ENCODE measurements at regions not wholly inside any gene's neighbourhood (a gene's known extent, or its start where the extent isn't known, plus 50 kb on each side); places are given as distances from the start of the nearest gene placed in this dataset.

GRCh38 chr6:27091661-27092315 lies 155.7 kb upstream of the PRSS16 start:
- no peaks in the 10 kb centered on the region for H3K36me3 ChIP-seq (ENCODE audit: low read depth)
- H3K27ac ChIP-seq, result peak overlapping the region; percentile 8; the same call in 1 of the 2 replicates
- H3K9me2 ChIP-seq (ENCODE audit: insufficient read depth), result no peaks in the 10 kb centered on the region
- H3K9ac ChIP-seq, result peak overlapping the region; percentile 43
- H2AFZ ChIP-seq, result peak overlapping the region; percentile 56
- no peaks in the 10 kb centered on the region for H3K27me3 ChIP-seq (replicated peaks; ENCODE audit: insufficient read depth)
- H3K4me2 ChIP-seq (ENCODE audit: unreplicated experiment), result peak overlapping the region; percentile 84
- WGBS, 2 experiments (ENCODE audit: low coverage in 1 of 2, low lambda C conversion rate in 2 of 2, missing lambda C conversion rate in 2 of 2), result 1 to 2% methylated on average over 27 of the region's 27 CpGs
- no peaks in the 10 kb centered on the region for H3K79me2 ChIP-seq (ENCODE audit: insufficient read depth)
- TF ChIP-seq EZH2phosphoT487 (IDR thresholded peaks at IDR 0.05; ENCODE audit: insufficient read depth, low read depth) (no peak), EZH2 (IDR thresholded peaks at IDR 0.05; ENCODE audit: insufficient read depth, poor library complexity, severe bottlenecking) (no peak)
- peak overlapping the region; percentile 63 for H3K4me3 ChIP-seq
- DNase-seq, result peak; percentile 92
- no peaks in the 10 kb centered on the region for H3K4me1 ChIP-seq (ENCODE audit: insufficient read depth)
- in situ Hi-C loops (cut with MboI), result no loop called here
- H4K20me1 ChIP-seq (ENCODE audit: insufficient read depth), result no peaks in the 10 kb centered on the region
- H3F3A ChIP-seq (ENCODE audit: insufficient read depth), result peaks cover 24% of the 10 kb centered on the region
- no peaks in the 10 kb centered on the region for H3K9me3 ChIP-seq (ENCODE audit: low read depth)

DNA sequence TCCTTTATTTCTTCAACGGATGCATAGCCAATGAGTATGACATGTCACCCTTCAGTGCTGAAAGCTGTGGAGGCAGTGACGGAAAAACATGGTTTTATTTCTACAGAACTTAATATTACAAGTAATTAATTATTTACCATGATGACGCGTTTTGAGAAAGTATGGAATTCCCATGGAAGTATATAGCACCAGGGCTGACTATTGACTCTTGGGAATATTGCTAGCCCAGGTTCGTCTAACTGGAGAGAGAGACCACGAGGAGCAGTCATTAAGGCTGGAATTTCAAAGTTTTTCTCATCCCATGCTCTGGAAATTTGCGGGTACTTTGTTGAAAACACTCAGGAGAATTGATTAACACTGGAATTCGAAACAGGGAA lies 155.2 kb upstream of the PRSS16 start:
- Histone ChIP-seq H3K9ac (peak overlapping the region; percentile 43), H3K9me2 (ENCODE audit: insufficient read depth) (no peaks in the 10 kb centered on the region), H2AFZ (peak overlapping the region; percentile 56), H3K27ac (peak overlapping the region; percentile 8; the same call in 1 of the 2 replicates), H3K4me2 (ENCODE audit: unreplicated experiment) (peak overlapping the region; percentile 84), H3K4me3 (peak overlapping the region; percentile 63), H3K27me3 (replicated peaks; ENCODE audit: insufficient read depth) (no peaks in the 10 kb centered on the region), H3K4me1 (ENCODE audit: insufficient read depth) (no peaks in the 10 kb centered on the region), H3K79me2 (ENCODE audit: insufficient read depth) (no peaks in the 10 kb centered on the region), H3K36me3 (ENCODE audit: low read depth) (no peaks in the 10 kb centered on the region), H3F3A (ENCODE audit: insufficient read depth) (peaks cover 24% of the 10 kb centered on the region), H4K20me1 (ENCODE audit: insufficient read depth) (no peaks in the 10 kb centered on the region), H3K9me3 (ENCODE audit: low read depth) (no peaks in the 10 kb centered on the region)
- 38 to 45% methylated on average over 8 of the region's 8 CpGs for WGBS, 2 experiments (ENCODE audit: low coverage in 1 of 2, low lambda C conversion rate in 2 of 2, missing lambda C conversion rate in 2 of 2)
- no peak for DNase-seq
- in situ Hi-C loops (cut with MboI), result no loop called here
- TF ChIP-seq EZH2 (IDR thresholded peaks at IDR 0.05; ENCODE audit: insufficient read depth, poor library complexity, severe bottlenecking), result no peak

DNA sequence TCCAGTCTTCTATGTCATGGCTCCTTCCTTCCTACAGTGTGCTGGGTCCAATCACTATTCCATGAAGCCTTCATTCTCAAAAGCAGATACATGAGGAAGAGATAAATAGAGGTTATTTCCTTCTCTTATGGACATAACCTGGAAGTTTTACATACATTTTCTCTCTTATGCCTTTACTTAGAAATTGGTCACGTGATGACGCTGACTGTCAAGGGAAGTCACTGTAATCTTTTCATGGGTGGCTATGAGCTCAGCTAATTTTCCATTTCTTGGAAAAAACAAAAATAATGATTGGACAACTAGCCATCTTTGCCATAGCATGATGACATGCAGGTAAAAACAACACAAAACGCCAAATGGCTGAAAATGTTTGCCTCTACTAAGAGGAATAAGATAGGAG lies 151.6 kb upstream of the PRSS16 start:
- H3K36me3 ChIP-seq (ENCODE audit: low read depth), result no peaks in the 10 kb centered on the region
- in situ Hi-C loops (cut with MboI), result no loop called here

DNA sequence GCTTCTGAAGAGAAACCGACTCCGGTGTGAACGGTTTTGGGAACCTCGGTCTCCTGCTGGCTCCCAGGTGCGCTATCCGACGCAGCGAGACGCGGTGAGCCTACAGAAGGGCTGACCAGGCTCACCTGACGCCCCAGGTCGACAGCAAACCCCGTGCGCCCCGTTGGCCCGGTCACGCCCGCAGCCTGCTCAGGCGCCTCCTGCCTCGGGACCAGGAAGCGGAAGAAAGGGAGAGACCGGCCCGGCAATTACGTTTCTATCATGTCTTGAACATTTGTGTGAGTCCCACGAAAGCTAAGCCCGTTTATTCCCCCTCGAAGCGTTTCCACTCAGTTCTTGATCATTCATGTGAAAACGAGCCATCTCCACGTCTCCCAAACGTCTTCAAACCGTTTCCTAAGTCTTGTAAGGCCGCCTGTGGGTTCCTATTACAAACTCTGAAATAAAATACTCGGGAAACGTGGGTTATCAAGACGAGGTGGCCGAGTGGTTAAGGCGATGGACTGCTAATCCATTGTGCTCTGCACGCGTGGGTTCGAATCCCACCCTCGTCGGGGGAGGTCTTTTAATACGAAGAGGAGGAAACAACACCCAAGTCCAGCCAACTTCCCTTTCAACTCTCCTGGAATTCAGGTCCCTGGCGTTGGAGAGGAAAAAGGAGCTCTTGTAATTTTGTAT lies 150.5 kb upstream of the PRSS16 start:
- H3K9ac ChIP-seq, result peak overlapping the region; percentile 74
- no peaks in the 10 kb centered on the region for H3K79me2 ChIP-seq (ENCODE audit: insufficient read depth)
- peak; percentile 63 for DNase-seq
- peak overlapping the region; percentile 81 for H3K4me3 ChIP-seq
- 2% methylated on average over 45 of the region's 45 CpGs for WGBS, 2 experiments (ENCODE audit: low coverage in 1 of 2, low lambda C conversion rate in 2 of 2, missing lambda C conversion rate in 2 of 2)
- no peak overlapping the region for H3K27ac ChIP-seq
- H3F3A ChIP-seq (ENCODE audit: insufficient read depth), result peaks cover 15% of the 10 kb centered on the region; the same call in 1 of the 2 replicates
- no peaks in the 10 kb centered on the region for H3K9me2 ChIP-seq (ENCODE audit: insufficient read depth)
- H3K4me1 ChIP-seq (ENCODE audit: insufficient read depth), result no peaks in the 10 kb centered on the region
- no peaks in the 10 kb centered on the region for H3K9me3 ChIP-seq (ENCODE audit: low read depth)
- no peaks in the 10 kb centered on the region for H3K36me3 ChIP-seq (ENCODE audit: low read depth)
- in situ Hi-C loops (cut with MboI), result no loop called here
- no peaks in the 10 kb centered on the region for H4K20me1 ChIP-seq (ENCODE audit: insufficient read depth)
- peak overlapping the region; percentile 95 for H2AFZ ChIP-seq
- H3K4me2 ChIP-seq (ENCODE audit: unreplicated experiment), result peak overlapping the region; percentile 79
- no peaks in the 10 kb centered on the region for H3K27me3 ChIP-seq (replicated peaks; ENCODE audit: insufficient read depth)
- TF ChIP-seq EZH2phosphoT487 (IDR thresholded peaks at IDR 0.05; ENCODE audit: insufficient read depth, low read depth) (no peak), EZH2 (IDR thresholded peaks at IDR 0.05; ENCODE audit: insufficient read depth, poor library complexity, severe bottlenecking) (no peak)

More for the DNA sequence above, 151.6 kb upstream of the PRSS16 start:
- peaks cover 22% of the 10 kb centered on the region for H3F3A ChIP-seq (ENCODE audit: insufficient read depth)
- H3K27ac ChIP-seq, result no peak overlapping the region
- H3K9me3 ChIP-seq (ENCODE audit: low read depth), result no peaks in the 10 kb centered on the region
- no peaks in the 10 kb centered on the region for H4K20me1 ChIP-seq (ENCODE audit: insufficient read depth)
- no peaks in the 10 kb centered on the region for H3K27me3 ChIP-seq (replicated peaks; ENCODE audit: insufficient read depth)
- DNase-seq, result no peak
- H3K9me2 ChIP-seq (ENCODE audit: insufficient read depth), result no peaks in the 10 kb centered on the region
- H3K4me2 ChIP-seq (ENCODE audit: unreplicated experiment), result no peak overlapping the region
- WGBS, 2 experiments (ENCODE audit: low coverage in 1 of 2, low lambda C conversion rate in 2 of 2, missing lambda C conversion rate in 2 of 2), result 94 to 98% methylated on average over 3 of the region's 3 CpGs
- no peak overlapping the region for H2AFZ ChIP-seq
- no peaks in the 10 kb centered on the region for H3K79me2 ChIP-seq (ENCODE audit: insufficient read depth)
- no peak for TF ChIP-seq EZH2phosphoT487 (IDR thresholded peaks at IDR 0.05; ENCODE audit: insufficient read depth, low read depth)
- TF ChIP-seq EZH2 (IDR thresholded peaks at IDR 0.05; ENCODE audit: insufficient read depth, poor library complexity, severe bottlenecking), result no peak
- H3K4me1 ChIP-seq (ENCODE audit: insufficient read depth), result no peaks in the 10 kb centered on the region
- H3K9ac ChIP-seq, result no peak overlapping the region
- no peak overlapping the region for H3K4me3 ChIP-seq

All from GM23248 (cell line).